Activated gamma-delta T cell (primary cell): ENCODE measurements at regions not wholly inside any gene's neighbourhood (a gene's known extent, or its start where the extent isn't known, plus 50 kb on each side); places are given as distances from the start of the nearest gene placed in this dataset.

Experiments
- DNase-seq: peaks from one replicate; lab custom pipeline; 2025; lab: John Stamatoyannopoulos, UW

GRCh38 chr22:48644997-48645396 is 1182.7 kb downstream of the BRD1 start:
- DNase-seq = no peak

- no peak for DNase-seq
These were observed 1183.6 kb downstream of the BRD1 start for GRCh38 chr22:48644108-48644507.

DNA sequence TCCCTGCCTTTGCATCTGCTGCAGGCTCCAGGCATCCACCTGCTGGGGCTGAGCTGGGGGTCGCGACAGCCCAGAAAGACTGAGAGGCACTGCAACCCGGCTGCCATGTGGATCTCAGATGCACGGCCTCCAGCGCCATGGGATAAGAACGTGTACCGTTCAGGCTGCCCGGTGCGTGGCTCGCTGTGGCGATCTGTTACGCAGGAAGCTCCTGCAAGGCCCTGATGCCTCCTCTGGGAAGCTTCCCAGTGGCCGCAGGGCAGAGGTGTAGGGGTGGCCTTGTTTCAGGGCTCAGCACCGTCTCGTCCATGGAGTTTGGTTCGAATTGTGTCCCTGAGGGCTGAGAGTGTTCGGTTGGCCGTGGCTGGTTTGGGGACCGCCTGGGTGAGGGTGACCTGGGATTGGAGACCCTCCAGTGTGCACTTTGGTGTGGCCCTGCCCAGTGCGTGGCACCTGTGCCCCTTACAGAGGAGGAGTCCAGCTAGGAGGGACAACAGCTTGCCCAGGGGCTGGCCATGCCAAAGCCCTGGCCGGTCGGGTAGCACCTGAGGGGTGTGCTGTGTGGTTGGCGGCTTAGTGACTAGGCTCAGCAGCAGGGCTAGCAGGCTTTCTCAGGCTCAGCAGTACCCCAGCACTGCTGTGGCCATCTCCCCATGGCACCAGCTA is 1184.5 kb downstream of the BRD1 start:
- DNase-seq = no peak

- no peak for DNase-seq
These were observed 1185.1 kb downstream of the BRD1 start for GRCh38 chr22:48642550-48642949.

GRCh38 chr22:48641906-48642475 is 1185.7 kb downstream of the BRD1 start:
- DNase-seq = no peak

GRCh38 chr22:48640890-48641841 is 1186.5 kb downstream of the BRD1 start:
- DNase-seq = no peak

- no peak for DNase-seq
These were observed 1187.6 kb downstream of the BRD1 start for GRCh38 chr22:48639896-48640748.

DNA sequence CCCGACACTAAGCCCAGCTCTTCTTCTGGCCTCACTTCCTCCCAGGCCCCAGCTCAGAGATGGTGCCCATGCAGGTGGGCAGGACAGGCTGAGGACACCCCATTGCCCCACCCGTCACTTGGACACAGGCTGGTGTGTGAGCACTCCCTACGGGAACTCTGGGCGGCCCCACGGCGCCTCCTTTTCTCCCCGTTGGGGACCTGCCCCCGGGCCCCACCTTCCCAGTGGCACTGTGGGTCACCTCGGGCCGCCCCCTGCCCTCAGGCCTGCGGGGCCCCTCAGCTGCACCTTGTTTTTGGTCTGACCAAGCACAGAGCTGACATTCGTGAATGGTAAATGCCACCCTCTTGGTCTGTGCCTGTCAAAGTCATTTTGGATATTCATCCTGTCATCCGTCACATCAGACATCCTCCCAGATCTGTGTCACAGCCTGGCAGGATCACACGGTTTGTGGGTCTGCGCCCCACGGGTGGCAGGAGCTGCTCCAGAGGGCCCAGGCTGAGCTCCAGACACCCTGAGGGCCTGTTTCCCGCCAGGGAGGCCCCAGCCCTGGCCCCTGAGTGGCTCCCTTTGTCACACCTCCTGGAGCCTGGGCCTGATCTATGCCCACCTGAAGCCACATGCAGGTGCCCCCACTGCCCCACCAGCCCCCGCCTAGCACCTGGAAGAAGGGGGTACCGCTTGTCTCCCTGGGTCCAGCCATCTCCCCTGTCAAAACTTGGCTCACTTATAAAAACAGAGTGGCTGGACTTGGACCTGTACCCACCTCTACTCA is 1188.5 kb downstream of the BRD1 start:
- DNase-seq = no peak

DNA sequence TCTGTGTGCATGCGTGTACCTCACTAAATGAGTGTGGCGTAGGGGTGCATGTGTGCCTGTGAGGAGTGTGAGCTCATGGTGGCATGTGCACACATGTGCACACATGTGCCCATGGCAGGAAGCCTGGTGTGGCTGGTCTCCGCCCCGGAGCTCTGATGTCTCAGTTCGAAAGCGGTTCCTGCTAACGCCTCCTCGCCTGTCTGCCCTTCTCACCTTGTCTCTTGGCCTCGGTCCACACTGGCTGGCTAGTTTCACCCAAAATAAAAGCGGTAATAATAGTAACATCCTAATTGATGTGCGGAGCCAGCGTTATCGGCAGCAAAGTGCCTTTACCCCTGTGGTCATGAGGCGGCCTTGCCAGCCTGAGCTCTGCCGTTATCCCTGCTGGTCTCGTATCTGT is 1190.4 kb downstream of the BRD1 start:
- DNase-seq = no peak

- no peak for DNase-seq
These were observed 1190.9 kb downstream of the BRD1 start for GRCh38 chr22:48636746-48637145.

DNA sequence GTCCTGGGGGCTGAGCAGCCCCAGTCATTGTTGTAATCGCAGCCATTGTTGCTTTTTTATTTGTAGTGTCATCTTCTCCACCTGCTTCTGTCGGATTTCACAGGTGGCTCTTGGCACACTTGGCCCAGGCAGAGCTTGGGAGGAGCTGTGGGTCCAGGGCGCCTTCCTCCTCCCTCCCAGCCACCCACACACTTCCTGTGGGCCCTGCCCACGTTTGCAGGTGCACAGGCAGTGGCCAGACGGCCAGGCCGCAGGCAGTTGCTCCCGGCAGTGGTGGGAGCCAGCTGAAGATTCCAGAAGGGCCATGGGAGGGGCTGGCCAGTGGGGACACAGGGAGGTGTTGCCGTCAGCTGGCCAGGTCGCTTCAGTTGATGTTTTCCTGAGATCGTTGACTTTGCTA is 1191.9 kb downstream of the BRD1 start:
- DNase-seq = no peak

- DNase-seq = no peak
These were observed 1192.6 kb downstream of the BRD1 start for GRCh38 chr22:48635031-48635430.

- no peak for DNase-seq
These were observed 1193.5 kb downstream of the BRD1 start for GRCh38 chr22:48633996-48634836.

DNA sequence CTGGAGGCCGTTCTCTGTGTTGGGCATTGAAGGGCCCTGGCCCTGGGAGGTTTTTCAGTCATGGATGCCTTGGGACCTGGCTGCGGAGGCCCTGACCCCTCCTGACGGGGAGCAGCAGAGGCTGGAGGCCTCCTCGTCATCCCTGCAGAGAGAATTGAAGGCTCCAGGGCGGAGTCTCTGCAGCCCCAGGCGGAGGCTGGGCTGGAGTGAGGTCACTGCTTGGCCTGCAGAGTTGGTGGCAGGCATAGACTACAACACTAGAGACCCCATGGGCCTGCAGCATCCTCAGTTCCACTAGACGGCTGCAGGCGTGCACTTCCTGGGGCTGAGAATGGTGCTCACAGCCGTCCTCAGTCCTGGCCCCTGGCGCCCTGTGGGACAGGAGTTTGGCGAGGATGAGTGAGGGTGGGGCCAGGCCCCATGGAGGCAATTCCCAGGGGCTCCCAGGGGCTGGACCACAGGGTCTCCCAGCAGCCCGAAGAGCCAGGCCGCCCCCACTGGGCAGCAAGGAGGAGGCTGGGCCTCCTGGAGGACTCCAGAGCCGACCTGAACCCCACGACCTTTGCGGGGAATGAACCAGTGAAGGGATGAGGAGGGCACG is 1194.9 kb downstream of the BRD1 start:
- no peak for DNase-seq

DNA sequence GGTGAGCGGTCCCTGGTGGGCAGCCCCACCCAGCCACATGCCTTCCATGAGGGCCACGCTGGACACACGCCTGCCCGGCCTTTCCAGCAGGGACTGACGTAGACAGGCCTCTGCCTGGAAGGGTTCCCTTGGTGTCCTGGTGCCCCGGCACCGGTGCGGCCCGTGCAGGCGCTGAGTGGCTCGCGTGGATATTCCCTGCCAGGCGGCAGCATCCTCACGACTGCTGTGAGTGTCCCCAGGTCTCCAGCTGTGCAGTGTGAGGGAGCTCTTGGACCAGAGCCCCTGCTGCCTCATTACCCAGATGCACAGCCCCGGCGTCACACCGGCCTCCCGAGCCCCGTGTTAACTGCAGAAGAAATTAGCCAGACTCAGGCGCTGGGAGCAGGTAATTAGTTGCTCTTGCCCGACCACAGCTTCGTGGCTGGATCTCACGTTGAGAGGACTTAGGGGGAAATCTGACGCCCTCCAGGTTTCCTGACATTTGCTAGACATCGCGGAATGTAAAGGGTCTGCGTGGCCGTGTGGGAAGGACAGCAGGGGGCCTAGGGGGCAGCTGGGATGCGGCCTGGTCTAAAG is 1196.3 kb downstream of the BRD1 start:
- no peak for DNase-seq

DNA sequence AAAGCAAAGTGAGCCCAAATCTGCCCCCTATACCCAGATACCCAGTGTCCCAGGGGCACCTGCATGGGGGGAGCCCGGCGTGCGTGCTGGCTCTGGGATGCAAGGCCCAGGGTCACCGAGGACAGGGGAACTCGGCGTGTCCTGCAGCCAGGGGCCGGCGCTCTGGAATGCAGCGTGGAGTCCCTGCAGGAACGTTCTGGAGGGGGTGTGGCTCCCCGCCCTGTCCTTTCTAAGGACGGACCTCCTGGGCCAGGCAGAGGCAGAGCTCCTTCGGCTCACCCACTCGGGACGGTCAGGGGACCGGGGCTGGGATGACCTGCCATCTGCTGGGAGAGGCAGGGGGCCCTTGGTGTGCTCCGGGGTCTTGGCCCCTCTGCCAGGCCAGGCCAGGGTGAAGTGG is 1196.8 kb downstream of the BRD1 start:
- DNase-seq = no peak

DNA sequence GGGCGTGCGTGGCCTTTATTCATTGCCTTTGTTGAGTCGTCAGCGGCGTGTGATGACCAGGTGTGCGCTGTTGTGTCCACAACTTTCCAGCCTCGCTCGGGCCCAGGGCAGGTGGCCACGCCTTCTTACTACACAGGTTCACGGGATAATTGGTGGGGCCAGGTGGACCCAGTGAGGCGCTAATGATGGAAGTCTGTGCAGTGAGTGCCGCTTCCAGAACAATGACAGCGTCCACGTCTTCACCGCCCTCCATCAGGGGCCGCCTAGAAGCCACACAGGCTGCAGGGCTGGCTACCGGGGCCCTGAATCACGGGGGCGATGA is 1197.3 kb downstream of the BRD1 start:
- DNase-seq = no peak

DNA sequence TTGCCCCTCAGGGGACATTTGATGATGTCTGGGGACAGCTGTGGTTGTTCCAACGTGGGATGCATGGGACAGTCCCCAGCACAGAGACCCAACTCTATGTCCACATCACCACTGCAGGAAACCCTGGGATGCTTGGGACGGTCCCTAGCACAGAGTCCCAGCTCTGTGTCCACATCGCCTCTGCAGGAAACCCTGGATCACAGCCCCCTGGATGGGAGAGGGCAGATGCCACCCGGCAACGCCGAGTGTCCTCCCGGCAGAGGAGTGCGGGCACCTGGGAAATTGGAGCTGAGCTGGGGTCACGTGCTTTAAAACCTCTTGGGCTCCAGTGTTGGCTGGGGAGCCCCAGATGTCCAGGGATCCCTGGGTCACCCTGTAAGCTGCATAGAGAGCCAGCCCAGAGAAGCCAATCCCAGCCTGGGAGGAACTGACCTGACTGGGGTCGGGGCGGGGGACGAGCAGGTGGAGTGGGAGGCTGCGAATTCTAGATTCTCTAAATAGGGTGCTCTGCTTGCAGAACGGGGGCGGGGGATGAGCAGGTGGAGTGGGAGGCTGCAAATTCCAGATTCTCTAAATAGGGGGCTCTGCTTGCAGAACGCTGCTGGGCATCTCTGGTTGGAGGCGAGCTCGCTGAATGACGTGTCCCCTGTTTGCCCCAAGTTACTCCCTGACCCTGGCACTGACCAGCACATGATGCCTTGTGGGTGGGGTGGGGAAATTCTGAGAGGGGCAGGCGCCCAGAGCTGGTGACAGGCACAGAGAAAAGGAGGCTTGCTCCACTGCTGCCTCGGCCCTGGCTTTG is 1197.8 kb downstream of the BRD1 start:
- DNase-seq = no peak
